GM21723 (cell line): ENCODE measurements at regions not wholly inside any gene's neighbourhood (a gene's known extent, or its start where the extent isn't known, plus 50 kb on each side); places are given as distances from the start of the nearest gene placed in this dataset.
"Not testable (repeated sequence)": the region's sequence is repeated elsewhere in the genome, so short reads cannot be mapped to it uniquely, and the experiment has no call there.

Experiments used
- ATAC-seq: cut with Tn5 transposase; IDR thresholded peaks from one replicate; pipeline ENCODE4 v1.9.1; 2021; ENCODE audit warnings: mild to moderate bottlenecking, moderate library complexity; ENCODE audit not compliant: unreplicated experiment

DNA sequence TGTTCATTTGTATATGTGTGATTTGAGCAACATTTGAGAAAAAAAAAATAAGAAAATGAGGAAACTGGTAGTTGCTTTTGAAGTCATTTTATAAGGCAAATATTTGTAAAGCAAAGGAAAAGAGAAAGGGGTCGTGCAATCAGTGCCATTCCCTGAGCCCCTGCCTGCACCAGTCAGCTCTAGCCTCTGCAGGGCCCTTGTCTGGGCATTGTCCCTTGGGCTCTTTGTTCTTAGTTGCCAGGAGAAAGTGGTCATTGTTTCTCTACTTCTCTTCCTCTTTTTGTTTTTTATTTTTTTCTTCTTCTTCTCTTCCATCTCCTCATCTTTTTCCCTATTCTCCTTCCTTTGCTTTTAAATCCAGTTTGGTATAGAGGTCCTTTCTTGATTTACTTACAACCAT lies 175.3 kb upstream of the CREB1 start:
- no peak for ATAC-seq

DNA sequence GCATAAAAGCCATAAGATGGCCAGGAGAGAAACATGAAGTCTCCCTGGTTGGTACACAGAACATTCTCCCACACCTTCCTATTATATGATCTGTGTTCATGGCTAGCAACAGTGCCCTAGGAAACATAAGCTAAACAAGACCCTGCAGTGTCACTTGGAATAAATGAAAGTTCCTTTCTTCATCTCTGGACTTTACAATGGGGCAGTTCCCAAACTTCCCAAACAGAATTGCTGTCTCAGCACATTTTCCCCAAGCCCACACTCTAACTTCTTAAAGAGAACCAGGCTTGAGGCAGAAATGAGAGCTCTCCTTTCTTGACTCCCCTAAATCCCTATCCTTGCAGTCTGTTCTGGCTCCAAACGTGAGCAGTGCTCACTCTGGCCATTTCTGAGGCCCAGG lies 173.2 kb upstream of the CREB1 start:
- ATAC-seq: no peak

DNA sequence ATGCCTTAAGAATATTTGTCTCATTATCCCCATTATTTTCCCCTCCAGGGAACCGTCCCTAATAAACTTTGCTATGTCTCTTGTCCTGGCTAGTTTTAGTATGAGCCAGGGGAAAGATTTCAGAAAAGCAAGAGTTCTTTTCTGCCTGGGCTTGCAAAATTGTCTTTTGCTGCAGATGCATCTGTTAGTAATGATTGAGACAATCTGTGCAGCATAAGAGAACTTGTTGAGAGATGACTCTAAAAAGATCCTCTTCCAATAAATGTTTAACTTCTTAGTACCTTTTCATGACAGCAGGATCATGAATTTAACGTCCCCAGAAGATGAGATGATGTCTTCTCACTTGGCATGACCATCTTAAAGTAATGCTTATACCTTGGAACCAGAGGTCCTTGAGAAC lies 172.5 kb upstream of the CREB1 start:
- no peak for ATAC-seq

DNA sequence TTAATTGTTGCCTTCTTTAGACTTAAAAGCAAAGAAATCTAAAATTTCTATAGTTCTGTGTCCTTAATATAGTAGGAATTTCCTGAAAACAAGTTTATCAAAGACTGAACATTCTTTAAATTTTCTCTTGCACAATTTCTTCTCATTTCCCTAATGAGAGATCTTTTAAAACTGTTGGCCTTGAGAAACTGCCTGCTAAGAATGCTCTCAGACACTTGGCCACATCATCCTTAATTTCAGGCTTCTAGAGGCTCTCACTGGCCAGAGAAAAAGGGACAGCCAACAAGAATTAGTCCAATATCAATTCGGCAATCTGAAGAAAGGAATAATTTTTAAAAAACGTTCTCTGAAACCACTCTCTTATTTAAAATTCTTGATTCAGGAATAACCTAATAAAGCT lies 167.0 kb upstream of the CREB1 start:
- ATAC-seq: no peak

DNA sequence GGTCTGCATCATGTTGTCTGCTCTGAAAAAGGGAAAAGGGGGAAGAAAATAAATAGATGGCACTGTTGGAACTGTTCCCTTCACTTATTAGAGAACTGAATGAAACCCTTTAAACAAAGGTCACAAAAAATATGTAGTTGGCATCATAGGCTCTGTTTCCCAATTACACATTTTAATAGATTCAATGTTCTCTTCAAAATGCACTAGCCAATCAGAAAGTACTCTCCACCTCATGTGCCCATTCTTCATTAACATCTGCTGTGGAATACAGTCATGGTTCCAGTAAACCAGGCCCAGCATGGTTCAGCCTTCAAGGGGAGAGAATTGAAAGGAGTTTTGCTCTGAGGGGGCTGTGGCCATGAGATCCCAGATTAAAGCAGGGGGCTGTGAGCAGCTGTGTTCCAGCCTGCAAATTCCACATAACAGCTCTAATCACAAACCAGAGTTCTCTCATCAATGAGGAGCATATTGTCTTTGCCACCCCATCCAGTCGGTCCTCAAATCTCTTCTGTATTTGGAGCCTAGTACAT lies 165.9 kb upstream of the CREB1 start:
- no peak for ATAC-seq

DNA sequence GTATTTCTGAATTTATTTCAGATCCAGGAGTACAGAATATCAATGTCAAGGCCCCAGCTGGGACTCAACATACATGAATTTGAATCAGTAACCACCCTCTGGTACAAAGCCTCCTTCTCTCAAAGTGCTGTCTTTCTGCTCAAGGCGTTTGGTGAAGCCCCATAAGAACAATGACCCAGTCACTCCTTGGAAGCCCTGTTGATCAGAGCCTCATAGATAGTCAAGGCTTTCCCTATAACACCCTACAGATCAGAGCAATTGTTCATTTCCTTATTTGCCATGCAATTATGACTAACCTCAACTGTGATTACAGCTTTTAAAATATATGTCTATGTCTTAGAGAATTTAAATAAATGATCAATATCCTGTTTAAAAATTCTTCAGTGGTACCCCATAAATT lies 159.1 kb upstream of the CREB1 start:
- ATAC-seq: no peak

DNA sequence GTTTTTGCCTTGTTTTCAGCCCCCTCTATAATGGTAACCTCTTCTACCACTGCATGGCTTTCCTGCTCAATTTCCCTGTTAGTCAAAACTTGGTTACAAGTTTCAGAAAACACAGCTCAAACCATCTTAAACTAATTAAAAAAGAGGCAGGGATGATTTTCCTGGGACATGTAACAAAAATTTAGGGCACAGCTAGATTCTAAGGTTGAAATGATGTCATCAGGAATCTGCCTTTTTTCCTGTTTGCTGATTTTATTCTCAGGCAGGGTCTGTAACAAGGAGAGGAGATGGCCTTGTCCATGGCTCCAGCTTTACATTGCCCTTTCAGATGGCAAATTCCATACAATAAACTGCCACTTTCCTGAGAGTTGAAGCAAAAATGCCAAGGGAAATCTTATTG lies 157.9 kb upstream of the CREB1 start:
- ATAC-seq: no peak

DNA sequence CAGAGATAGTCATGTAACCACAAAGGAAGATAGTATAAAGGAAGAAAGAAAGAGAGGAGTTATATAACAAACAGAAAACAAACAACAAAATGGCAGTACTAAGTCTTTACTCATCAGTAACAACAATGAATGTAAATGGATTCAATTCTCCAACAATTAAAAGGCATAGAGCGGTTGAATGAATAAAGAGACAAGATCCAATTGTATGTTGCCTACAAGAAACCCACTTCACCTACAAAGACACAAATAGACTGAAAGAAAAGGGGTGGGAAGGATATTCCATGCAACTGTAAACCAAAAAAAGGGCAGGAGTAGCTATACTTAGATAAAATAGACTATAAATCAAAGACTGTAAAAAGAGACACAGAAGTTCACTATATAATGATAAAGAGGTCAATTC lies 157.3 kb upstream of the CREB1 start:
- no peak for ATAC-seq

DNA sequence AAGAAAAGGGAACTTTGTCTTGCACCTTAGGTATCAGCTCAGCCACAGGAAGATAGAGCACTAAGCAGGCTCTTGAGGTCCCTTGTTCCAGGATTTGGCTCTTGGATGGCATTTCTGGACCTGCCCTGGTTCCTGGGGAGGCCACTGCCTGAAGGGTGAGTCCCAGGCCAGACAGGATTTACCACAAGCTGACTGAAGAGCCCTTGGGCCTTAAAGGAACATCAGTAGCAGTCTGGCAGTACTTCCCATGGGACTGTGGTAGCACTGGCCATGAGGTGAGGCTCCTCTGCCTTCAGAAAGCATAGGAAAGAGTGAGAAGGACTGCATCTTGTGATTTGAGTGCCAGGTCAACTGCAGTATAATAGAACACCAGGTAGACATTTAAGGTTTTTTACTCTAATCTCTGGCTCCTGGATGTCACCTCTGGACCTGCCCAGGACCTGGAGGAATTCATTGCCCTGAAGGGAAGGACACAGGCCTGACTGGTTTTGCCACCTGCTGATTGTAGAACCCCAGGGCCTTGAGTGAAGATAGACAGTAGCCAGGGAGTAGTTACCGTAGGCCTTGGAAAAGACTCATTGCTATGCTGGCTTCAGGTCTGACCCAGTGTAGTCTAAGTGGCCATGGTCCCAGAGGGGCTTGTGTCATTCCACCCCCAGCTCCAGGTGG lies 154.4 kb upstream of the CREB1 start:
- no peak for ATAC-seq

DNA sequence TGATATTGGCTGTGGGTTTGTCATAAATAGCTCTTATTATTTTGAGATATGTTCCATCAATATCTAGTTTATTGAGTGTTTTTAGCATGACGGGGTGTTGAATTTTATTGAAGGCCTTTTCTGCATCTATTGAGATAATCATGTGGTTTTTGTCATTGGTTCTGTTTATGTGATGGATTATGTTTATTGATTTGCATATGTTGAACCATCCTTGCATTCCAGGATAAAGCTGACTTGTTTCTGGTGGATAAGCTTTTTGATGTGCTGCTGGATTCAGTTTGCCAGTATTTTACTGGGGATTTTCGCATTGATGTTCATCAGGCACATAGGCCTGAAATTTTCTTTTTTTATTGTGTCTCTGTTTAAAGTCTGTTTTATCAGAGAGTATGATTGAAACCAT lies 151.1 kb upstream of the CREB1 start:
- ATAC-seq: not testable (repeated sequence)

DNA sequence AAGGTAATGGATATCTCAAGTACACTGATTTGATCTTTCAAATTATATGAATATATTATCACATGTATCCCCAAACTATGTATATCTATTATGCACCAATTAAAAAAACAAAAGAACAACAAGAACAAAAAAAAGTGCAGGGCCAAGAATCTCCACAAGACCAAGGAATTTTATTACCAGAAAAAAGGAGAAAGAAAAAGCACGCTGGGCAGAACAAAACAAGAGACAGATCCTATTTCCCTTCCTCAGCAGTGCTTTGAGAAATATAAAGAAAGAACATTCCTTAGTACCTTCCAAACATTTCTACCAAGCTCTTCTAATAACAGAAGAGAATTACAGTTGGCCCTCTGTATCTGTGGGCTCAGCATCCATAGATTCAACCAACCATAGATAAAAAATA lies 144.7 kb upstream of the CREB1 start:
- no peak for ATAC-seq

DNA sequence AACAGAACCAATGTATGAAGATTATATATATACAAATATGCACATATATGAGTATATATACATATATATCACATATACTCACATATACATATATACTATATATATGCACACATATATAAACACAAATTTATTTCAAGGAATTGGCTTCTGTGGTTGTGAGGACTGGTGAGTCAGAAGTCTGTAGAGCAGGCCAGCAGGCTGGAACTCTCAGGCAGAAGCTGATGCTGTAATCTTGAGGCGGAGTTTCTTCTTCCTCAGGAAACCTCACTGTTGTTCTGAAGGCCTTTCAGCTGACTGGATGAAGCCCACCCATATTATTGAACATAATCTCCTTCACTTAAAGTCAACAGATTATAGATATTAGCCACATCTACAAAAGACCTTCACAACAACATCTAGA lies 143.9 kb upstream of the CREB1 start:
- ATAC-seq: no peak

DNA sequence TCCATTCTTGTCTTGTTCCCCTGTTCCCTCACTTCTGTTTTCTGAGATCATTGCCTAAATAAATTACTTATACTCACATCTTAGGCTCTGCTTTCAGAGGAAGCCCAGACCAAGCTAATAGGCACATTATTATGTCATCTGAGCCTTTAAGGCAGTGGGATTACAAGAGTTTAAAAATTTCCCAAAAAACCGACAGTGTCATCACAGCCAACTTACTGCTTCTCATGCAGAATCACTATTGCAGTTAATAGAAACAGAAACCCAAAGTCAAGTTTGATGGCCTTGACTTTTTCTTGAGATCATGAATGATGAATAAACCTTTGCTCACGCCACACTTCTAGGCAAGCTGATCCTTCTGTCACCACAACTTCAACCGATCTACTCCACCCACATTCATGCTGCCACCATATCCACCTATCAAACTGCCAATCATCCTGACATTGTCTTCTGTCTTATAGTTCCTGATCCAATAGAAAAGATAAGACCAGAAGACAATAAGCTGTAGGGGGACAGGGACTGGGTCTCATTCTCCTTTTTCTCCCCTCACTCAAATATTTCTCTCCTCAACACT lies 142.7 kb upstream of the CREB1 start:
- no peak for ATAC-seq

DNA sequence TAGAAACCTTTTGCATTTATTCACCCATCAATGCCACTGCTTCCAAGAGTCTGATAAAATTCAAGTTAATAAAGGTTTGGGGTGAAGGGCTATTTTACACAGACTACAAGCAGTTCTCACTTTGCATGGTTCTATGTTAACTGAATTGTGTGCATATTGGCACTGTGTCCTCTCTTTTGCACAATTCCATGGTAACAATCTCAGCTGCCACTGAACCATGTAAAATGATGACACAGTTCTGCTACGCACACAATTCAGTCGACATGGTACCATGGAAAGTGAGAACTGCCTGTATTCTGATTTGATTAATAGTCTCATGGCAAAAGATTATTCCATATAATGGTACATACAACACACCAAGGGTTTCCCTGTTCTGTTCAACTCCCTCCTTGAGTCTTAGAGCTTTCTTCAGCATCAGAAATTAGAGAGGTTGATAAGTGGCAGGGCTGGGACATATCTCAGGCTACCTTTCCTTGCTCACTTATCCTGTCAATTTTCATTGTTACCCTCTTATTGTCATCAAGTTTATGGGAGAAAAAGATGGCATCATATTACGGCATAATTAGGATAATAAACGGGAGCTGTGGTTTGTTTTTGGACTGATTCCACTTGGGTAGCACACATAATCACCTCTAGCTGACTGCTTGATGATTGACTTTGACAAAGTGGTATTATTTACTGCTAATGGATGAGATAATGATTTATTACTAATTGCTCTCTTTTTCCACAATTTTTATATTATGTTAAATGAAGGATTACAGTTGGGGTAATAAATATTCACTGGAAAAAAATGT lies 139.3 kb upstream of the CREB1 start:
- no peak for ATAC-seq

DNA sequence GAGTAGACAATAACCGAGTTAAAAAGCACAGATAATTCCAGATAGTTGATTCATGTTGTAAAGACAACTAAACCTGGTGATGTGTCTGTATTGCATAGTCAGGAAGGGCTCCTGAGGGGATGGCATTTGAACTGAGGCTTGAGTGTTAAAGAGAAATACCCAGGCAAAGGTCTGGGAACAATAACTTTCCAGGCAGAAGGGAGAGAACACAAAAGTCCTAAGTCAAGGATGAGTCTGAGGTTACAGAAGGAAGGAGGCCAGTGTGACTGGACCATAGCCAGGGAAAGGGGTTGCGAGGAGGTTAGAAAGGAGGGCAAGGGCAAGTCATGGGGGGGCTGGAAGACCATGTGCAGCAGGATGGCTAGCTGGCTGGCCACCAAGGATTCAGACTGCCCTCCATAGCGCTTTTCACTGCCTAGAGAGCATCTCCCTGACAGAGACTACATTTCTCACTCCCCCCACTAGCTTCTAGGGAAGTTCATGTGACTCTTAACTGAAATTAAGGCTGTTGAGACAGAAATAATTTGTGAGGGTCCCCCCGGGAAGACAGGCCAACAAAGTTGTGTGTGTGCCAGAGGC lies 135.5 kb upstream of the CREB1 start:
- ATAC-seq: no peak

DNA sequence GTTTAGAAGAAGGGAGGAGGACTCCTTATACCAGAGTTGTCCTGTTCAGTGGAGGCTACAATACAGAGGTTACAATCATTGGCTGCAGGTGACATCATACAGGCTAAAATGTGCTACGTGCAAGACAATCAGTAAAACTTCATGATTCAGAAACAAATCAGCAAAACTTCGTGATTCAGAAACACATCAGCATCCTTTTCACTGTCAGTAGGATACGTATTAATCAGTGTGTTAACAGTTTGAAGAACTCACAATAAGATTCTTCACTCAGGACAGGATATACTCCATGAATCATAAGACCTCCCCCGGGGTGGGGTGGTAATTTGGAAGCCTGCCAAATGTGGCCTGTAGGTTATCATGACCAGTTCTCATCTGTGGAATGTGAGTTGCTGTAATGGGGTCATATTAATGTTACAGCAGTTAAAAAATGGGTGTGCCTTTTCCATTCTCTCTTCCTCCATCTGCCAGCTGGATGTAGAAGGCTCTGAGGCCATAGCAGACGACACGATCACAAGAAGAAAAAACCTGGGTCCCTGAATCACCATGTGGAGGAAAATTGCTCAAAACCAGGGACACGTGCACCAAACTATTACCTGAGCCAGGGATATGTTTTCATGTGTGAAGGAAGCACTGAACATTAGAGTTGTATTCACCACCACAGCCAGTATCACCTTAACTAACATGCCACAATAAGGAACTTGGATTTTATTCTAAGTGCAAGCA lies 134.8 kb upstream of the CREB1 start:
- ATAC-seq: no peak

DNA sequence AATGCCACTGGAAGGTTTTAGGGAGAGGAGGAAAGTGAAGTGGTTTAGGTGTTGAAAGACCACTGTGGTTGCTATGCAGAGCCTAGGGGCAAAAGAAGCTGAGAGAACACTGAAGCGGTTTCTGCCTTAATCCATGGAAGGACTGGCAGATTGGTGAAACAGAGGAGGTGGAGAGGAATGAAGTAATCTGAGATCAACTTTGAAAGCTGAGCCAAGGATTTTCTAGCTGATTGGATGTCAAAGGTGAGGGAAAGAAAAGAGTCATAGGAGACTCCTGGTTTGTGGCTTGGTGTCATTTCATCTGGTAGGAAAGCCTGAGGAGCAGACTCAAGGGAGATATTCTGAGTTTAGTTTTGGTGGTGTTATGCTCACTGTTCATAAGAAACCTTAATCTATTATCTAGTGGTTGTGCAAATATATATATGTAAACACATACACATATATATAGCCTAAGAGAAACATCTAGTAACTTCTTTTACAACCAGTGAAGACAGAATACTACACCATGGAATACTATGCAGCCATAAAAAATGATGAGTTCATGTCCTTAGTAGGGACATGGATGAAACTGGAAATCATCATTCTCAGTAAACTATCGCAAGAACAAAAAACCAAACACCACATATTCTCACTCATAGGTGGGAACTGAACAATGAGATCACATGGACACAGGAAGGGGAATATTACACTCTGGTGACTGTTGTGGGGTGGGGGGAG lies 134.1 kb upstream of the CREB1 start:
- no peak for ATAC-seq

DNA sequence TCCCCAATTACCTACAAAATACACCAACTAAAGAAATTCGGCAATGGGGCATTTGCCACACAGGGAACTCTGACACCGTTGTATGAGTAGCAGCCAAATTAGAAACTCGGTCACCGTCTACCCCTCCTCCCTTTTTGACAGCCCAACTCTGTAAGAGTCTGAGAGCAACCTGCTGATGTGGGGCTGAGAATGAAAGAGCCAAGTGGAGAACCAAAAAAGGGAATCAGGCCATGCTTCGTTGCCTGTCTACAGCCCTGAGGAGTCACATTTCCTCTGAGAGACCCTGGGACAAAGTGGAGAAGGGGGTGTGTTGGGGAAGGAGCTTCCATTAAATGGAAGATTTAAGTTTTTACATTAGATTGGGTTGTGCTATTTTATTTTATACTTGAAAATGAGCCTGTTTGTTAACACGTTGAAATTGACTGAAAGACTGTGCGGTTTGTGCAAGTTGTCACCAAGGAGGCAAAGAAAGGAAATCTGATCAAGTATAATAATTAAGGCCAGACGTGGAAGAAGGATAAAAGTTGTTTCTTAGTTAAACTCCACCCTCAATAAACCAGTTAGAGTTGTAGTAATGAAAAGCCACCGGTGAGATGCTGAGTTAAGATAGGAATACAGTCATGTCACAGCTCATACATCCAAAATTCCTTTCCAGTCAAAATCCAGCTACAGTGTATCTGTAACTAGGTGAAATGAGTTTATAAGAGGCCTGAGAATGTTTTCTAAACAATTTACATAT lies 131.7 kb upstream of the CREB1 start:
- ATAC-seq: no peak

DNA sequence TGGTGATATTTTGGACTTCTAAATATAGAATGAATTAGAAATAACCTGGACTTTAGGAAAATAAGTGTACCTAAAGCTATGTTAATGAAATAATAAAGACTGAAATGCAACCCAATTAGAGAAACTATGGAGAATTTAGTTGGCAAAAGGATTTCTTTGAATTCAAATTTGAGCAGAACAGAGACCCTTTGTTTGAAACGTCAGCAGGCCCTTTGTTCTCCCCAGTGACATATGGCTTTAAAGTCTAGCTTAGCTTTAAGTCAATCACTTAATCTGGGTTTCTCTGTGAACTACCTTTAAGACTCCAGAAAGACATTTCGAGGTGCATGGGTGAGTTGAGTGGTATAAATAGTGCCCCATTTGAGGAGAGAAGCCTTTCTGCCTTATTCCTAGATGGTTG lies 130.5 kb upstream of the CREB1 start:
- no peak for ATAC-seq

DNA sequence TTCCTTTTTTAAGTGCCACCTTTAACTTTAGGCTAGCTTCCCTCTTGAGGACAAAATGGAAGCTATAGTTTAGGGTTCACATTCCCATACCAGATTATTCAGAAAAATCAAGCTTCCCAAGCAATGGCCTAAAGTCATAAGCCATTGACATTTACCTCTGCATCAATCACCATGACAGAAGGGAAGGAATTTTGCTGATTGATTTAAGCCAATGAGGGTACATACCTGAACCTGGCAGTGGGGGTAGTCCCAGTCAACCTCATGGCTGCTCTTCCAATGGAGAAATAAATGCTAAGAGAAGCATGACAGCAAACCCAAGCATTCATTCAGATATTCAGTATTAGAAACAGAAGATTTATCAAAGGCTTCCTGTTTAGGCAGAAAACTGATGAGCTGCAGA lies 128.4 kb upstream of the CREB1 start:
- no peak for ATAC-seq
